Activated T-helper 1 cell treated with anti-CD3 and anti-CD28 coated beads, Interleukin-2, amount 50 U/mL, for 16 hours (primary cell): ENCODE measurements at regions not wholly inside any gene's neighbourhood (a gene's known extent, or its start where the extent isn't known, plus 50 kb on each side); places are given as distances from the start of the nearest gene placed in this dataset.
"Not testable (repeated sequence)": the region's sequence is repeated elsewhere in the genome, so short reads cannot be mapped to it uniquely, and the experiment has no call there.

Experiments
- DNase-seq, 2 donors: peaks; one replicate each; pipeline ENCODE4 v3.0.0-alpha.2; 2020; ENCODE audit warnings: low read depth in 1 of 2, low spot score in 1 of 2

GRCh38 chr10:91082447-91082846, 138.0 kb upstream of the PCGF5 start:
- DNase-seq = no peak

GRCh38 chr10:91088300-91089140, 131.9 kb upstream of the PCGF5 start:
- DNase-seq = no peak

GRCh38 chr10:91090761-91091529, 129.5 kb upstream of the PCGF5 start:
- no peak for DNase-seq

- no peak for DNase-seq
These were observed 128.7 kb upstream of the PCGF5 start for GRCh38 chr10:91091780-91092179.

GRCh38 chr10:91096274-91096673, 124.2 kb upstream of the PCGF5 start:
- DNase-seq = no peak

- DNase-seq = no peak
These were observed 123.2 kb upstream of the PCGF5 start for GRCh38 chr10:91097313-91097712.

GRCh38 chr10:91098021-91098420, 122.4 kb upstream of the PCGF5 start:
- not testable (repeated sequence) for DNase-seq

GRCh38 chr10:91103384-91104192, 116.9 kb upstream of the PCGF5 start:
- no peak for DNase-seq

- no peak for DNase-seq
These were observed 116.0 kb upstream of the PCGF5 start for GRCh38 chr10:91104193-91105041.

- DNase-seq = no peak
These were observed 115.2 kb upstream of the PCGF5 start for GRCh38 chr10:91105269-91105668.

- no peak for DNase-seq
These were observed 111.6 kb upstream of the PCGF5 start for GRCh38 chr10:91108820-91109219.

- DNase-seq = no peak
These were observed 109.4 kb upstream of the PCGF5 start for GRCh38 chr10:91111060-91111459.

- no peak for DNase-seq
These were observed 104.7 kb upstream of the PCGF5 start for GRCh38 chr10:91115618-91116390.

GRCh38 chr10:91117505-91117904, 103.0 kb upstream of the PCGF5 start:
- no peak for DNase-seq

- DNase-seq = no peak
These were observed 100.1 kb upstream of the PCGF5 start for GRCh38 chr10:91120348-91120747.

- DNase-seq = no peak
These were observed 97.2 kb upstream of the PCGF5 start for GRCh38 chr10:91123261-91123660.

GRCh38 chr10:91124016-91124415, 96.4 kb upstream of the PCGF5 start:
- DNase-seq = no peak

GRCh38 chr10:91126471-91126870, 94.0 kb upstream of the PCGF5 start:
- no peak for DNase-seq

- no peak for DNase-seq
These were observed 93.0 kb upstream of the PCGF5 start for GRCh38 chr10:91127341-91128082.
